H1 (cell line): ENCODE measurements at regions not wholly inside any gene's neighbourhood (a gene's known extent, or its start where the extent isn't known, plus 50 kb on each side); places are given as distances from the start of the nearest gene placed in this dataset.

Experiments used
- CTCF ChIA-PET: fragments of 300-600 bp; sonication (Branson Sonifier 250); formaldehyde crosslinking; loops from one replicate; lab custom pipeline; 2021; ENCODE audit not compliant: partially characterized antibody; lab: Charles Lee
- POLR2A ChIA-PET: fragments of 300-600 bp; sonication (Branson Sonifier 250); formaldehyde crosslinking; loops from one replicate; lab custom pipeline; 2021; ENCODE audit warnings: inconsistent platforms; ENCODE audit not compliant: partially characterized antibody; lab: Charles Lee
- DNase-seq, 2 experiments: peaks; one replicate each; pipeline versions ENCODE4 v3.0.0 to v3.0.0-alpha.2; 2010 to 2022; ENCODE audit warnings: low spot score in 2 of 2, low read depth in 1 of 2, mixed read lengths in 1 of 2
- FAIRE-seq: peaks from 2 replicates; lab custom pipeline; 2011; peaks lifted over from hg19 to GRCh38; lab: Jason Lieb, UNC
- H2AFZ ChIP-seq: 2 replicates; pipeline ENCODE4 v1.8.1; 2012; ENCODE audit warnings: low read length, inconsistent platforms
- H2AK5ac ChIP-seq: 2 replicates; pipeline ENCODE4 v1.6.1; 2013; ENCODE audit warnings: low read depth, low read length
- H2BK120ac ChIP-seq: replicated peaks from 2 replicates; pipeline ENCODE3; 2013; ENCODE audit warnings: low read depth, low read length, inconsistent platforms
- H2BK12ac ChIP-seq: 2 replicates; pipeline ENCODE4 v1.6.1; 2013; ENCODE audit warnings: low read depth, low read length
- H2BK15ac ChIP-seq: 2 replicates; pipeline ENCODE4 v1.6.1; 2013; ENCODE audit warnings: low read length
- H2BK20ac ChIP-seq: 2 replicates; pipeline ENCODE4 v1.6.1; 2013; ENCODE audit warnings: low read length
- H2BK5ac ChIP-seq: 2 replicates; pipeline ENCODE4 v1.6.1; 2013; ENCODE audit warnings: low read depth, low read length
- H3K14ac ChIP-seq: 2 replicates; pipeline ENCODE4 v1.6.1; 2013; ENCODE audit warnings: inconsistent platforms; ENCODE audit not compliant: insufficient read length
- H3K18ac ChIP-seq: 2 replicates; pipeline ENCODE4 v1.6.1; 2013; ENCODE audit warnings: low read length; ENCODE audit errors: extremely low read depth
- H3K23ac ChIP-seq: 2 replicates; pipeline ENCODE4 v1.6.1; 2013; ENCODE audit warnings: inconsistent platforms; ENCODE audit not compliant: insufficient read length
- H3K23me2 ChIP-seq: 2 replicates; pipeline ENCODE4 v1.6.1; 2013; ENCODE audit warnings: low read depth, low read length
- H3K27ac ChIP-seq: 2 replicates; pipeline ENCODE4 v1.6.1; 2011; ENCODE audit warnings: low read depth, low read length, inconsistent platforms
- H3K27me3 ChIP-seq, 4 experiments: replicated peaks in 1 of 4; 1 replicate in 1 of 4; 2 replicates in 3 of 4; pipeline versions ENCODE4 v1.6.1 to v1.8.1; 2011 to 2013; ENCODE audit warnings: low read length in 3 of 4, mild to moderate bottlenecking in 3 of 4, inconsistent platforms in 2 of 4, mixed read lengths in 2 of 4, moderate library complexity in 1 of 4; ENCODE audit not compliant: control insufficient read depth in 3 of 4, insufficient read depth in 3 of 4; ENCODE audit errors: extremely low read depth in 1 of 4
- H3K36me3 ChIP-seq, 4 experiments: 2 replicates each; pipeline versions ENCODE4 v1.6.1 to v1.8.1; 2011 to 2013; ENCODE audit warnings: mild to moderate bottlenecking in 4 of 4, low read length in 3 of 4, moderate library complexity in 2 of 4, control low read depth in 1 of 4, inconsistent platforms in 1 of 4; ENCODE audit not compliant: insufficient read depth in 4 of 4, control insufficient read depth in 2 of 4
- H3K4ac ChIP-seq: replicated peaks from 2 replicates; pipeline ENCODE3; 2013; ENCODE audit warnings: low read length, low read depth, mixed read lengths, inconsistent platforms; ENCODE audit not compliant: insufficient read length
- H3K4me1 ChIP-seq, 4 experiments: replicated peaks in 1 of 4; 1 replicate in 1 of 4; 2 replicates in 3 of 4; pipeline versions ENCODE4 v1.6.1 to v1.8.1; 2011 to 2013; ENCODE audit warnings: low read length in 3 of 4, inconsistent platforms in 2 of 4, mixed read lengths in 1 of 4; ENCODE audit not compliant: insufficient read depth in 4 of 4, control insufficient read depth in 3 of 4
- H3K4me2 ChIP-seq, 2 experiments: 2 replicates each; pipeline versions ENCODE4 v1.6.1 to v1.8.1; 2011 to 2013; ENCODE audit warnings: low read depth in 2 of 2, low read length in 2 of 2, control low read depth in 1 of 2, inconsistent platforms in 1 of 2, mild to moderate bottlenecking in 1 of 2; ENCODE audit not compliant: insufficient read depth in 1 of 2
- H3K4me3 ChIP-seq, 4 experiments: fragments of 200-600, 300-600 bp in 1 of 4; sonication (generic), shearing (Covaris generic), sonication (Bioruptor Twin) in 1 of 4; 2 replicates each; pipeline versions ENCODE4 v1.5.1 to v1.8.1; 2011 to 2016; ENCODE audit warnings: low read length in 4 of 4, low read depth in 3 of 4, control low read depth in 2 of 4, inconsistent platforms in 2 of 4, mild to moderate bottlenecking in 2 of 4, mixed read lengths in 1 of 4, moderate library complexity in 1 of 4; ENCODE audit not compliant: insufficient read depth in 2 of 4; ENCODE audit errors: extremely low read depth in 1 of 4
- H3K56ac ChIP-seq: replicated peaks from 2 replicates; pipeline ENCODE3; 2013; ENCODE audit warnings: low read depth, mild to moderate bottlenecking, mixed read lengths, low read length, inconsistent platforms; ENCODE audit not compliant: insufficient read length
- H3K79me1 ChIP-seq: 2 replicates; pipeline ENCODE4 v1.6.1; 2013; ENCODE audit warnings: low read depth, low read length, control low read depth
- H3K79me2 ChIP-seq, 2 experiments: 2 replicates each; pipeline versions ENCODE4 v1.6.1 to v1.8.1; 2012 to 2013; ENCODE audit warnings: low read length in 2 of 2, mild to moderate bottlenecking in 2 of 2, inconsistent platforms in 1 of 2; ENCODE audit not compliant: insufficient read depth in 2 of 2, control insufficient read depth in 1 of 2
- H3K9ac ChIP-seq, 4 experiments: replicated peaks in 1 of 4; 1 replicate in 1 of 4; 2 replicates in 3 of 4; pipeline versions ENCODE4 v1.6.1 to v1.8.1; 2011 to 2013; ENCODE audit warnings: low read depth in 3 of 4, low read length in 3 of 4, control low read depth in 2 of 4, mild to moderate bottlenecking in 2 of 4, moderate library complexity in 2 of 4, inconsistent platforms in 1 of 4; ENCODE audit errors: extremely low read depth in 1 of 4
- H3K9me3 ChIP-seq, 2 experiments: 2 replicates each; pipeline versions ENCODE4 v1.6.1 to v1.8.1; 2012 to 2013; ENCODE audit warnings: mild to moderate bottlenecking in 2 of 2, moderate library complexity in 2 of 2, control low read depth in 1 of 2, inconsistent platforms in 1 of 2, low read depth in 1 of 2, low read length in 1 of 2, mixed read lengths in 1 of 2; ENCODE audit not compliant: insufficient read depth in 2 of 2
- H4K20me1 ChIP-seq, 2 experiments: replicated peaks in 1 of 2; 2 replicates each; pipeline versions ENCODE3 to v1.8.1; 2011 to 2013; ENCODE audit warnings: inconsistent platforms in 2 of 2, low read length in 2 of 2, mild to moderate bottlenecking in 1 of 2; ENCODE audit not compliant: insufficient read depth in 2 of 2, control insufficient read depth in 1 of 2
- H4K5ac ChIP-seq: 2 replicates; pipeline ENCODE4 v1.6.1; 2013; ENCODE audit warnings: low read length, low read depth, mixed read lengths, inconsistent platforms; ENCODE audit not compliant: insufficient read length
- H4K8ac ChIP-seq: 2 replicates; pipeline ENCODE4 v1.8.0; 2013; ENCODE audit warnings: mild to moderate bottlenecking, moderate library complexity, low read length, inconsistent platforms; ENCODE audit not compliant: insufficient read depth; ENCODE audit errors: extremely low read depth
- H4K91ac ChIP-seq: replicated peaks from 2 replicates; pipeline ENCODE3; 2013; ENCODE audit warnings: low read length, mixed read lengths, inconsistent platforms; ENCODE audit not compliant: insufficient read length
- CBX5 ChIP-seq: fragments of 300-800, 300-1000 bp; sonication (generic); IDR thresholded peaks from 2 replicates; pipeline ENCODE4 v1.7.1; 2016; ENCODE audit warnings: antibody characterized with exemption, low read length, low read depth
- CBX8 ChIP-seq: fragments of 300-800, 300-1000 bp; sonication (generic); IDR thresholded peaks from 2 replicates; pipeline ENCODE4 v1.7.1; 2016; ENCODE audit warnings: low read depth, low read length, borderline replicate concordance
- CEBPB ChIP-seq: IDR thresholded peaks from 2 replicates; pipeline ENCODE4 v1.6.1; 2012; ENCODE audit warnings: low read depth, low read length
- RBBP5 ChIP-seq: IDR thresholded peaks from 2 replicates; pipeline ENCODE4 v1.7.1; 2012; ENCODE audit warnings: low read depth, mild to moderate bottlenecking, inconsistent platforms, low read length, moderate library complexity, borderline replicate concordance
- SIN3A ChIP-seq, 2 experiments: IDR thresholded peaks in 1 of 2; conservative IDR thresholded peaks in 1 of 2; 2 replicates each; pipeline ENCODE4 v1.6.1; 2011 to 2012; ENCODE audit warnings: low read length in 2 of 2, improper control_type of control experiment in 1 of 2, low read depth in 1 of 2, mild to moderate bottlenecking in 1 of 2
- SP2 ChIP-seq: IDR thresholded peaks from 2 replicates; pipeline ENCODE4 v1.6.1; 2012; ENCODE audit warnings: mild to moderate bottlenecking, low read length, inconsistent platforms
- SP4 ChIP-seq: IDR thresholded peaks from 2 replicates; pipeline ENCODE4 v1.6.1; 2012; ENCODE audit warnings: low read length, inconsistent platforms
- ZNF274 ChIP-seq: IDR thresholded peaks from 2 replicates; pipeline ENCODE4 v1.7.0; 2012; ENCODE audit warnings: low read length, borderline replicate concordance; ENCODE audit errors: extremely low read depth
- WGBS, 2 experiments: shearing (Covaris generic) in 1 of 2; methylation state at CpG; one replicate each; pipeline versions ENCODE4 v1.1.6 to v1.1.7; 2013 to 2015; ENCODE audit warnings: low lambda C conversion rate in 2 of 2, mixed read lengths in 2 of 2, inconsistent platforms in 1 of 2, low coverage in 1 of 2, missing lambda C conversion rate in 1 of 2; ENCODE audit not compliant: insufficient replicate concordance in 2 of 2, insufficient coverage in 1 of 2, insufficient read length in 1 of 2; ENCODE audit errors: extremely low coverage in 1 of 2, missing lambda C conversion rate in 1 of 2; 5-methylcytosine and 5-hydroxymethylcytosine counted together
- TF ChIP-seq, protein P1 (sequence below): IDR thresholded peaks from 2 replicates; pipeline ENCODE4 v1.6.1; 2011; ENCODE audit warnings: low read length, improper control_type of control experiment

DNA sequence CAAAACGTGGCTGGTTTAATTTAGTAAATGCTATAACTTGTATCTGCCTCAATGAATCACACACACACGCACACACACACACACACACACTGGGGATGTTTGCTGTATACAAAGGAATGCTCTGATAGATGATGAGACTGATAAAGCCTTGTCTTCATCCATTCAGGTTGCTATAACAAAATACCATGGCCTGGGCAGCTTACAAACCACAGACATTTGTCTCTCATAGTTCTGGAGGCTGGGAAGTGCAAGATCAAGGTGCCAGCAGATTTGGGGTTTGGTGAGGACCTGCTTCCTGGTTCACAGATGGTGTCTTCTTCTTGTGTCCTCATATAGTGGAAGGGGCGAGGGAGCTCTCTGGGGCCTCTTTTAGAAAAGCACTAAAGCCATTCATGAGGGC, 149.5 kb upstream of the HDAC4 start:
- WGBS, 2 experiments, result 39% methylated on average over 3 of the region's 3 CpGs; no CpG with 5 or more reads in 1 of the 2 experiments

More for the DNA sequence above, 149.5 kb upstream of the HDAC4 start:
- H3K9ac ChIP-seq, result no peak overlapping the region
- no peaks in the 10 kb centered on the region for H4K20me1 ChIP-seq
- H4K91ac ChIP-seq, result no peak overlapping the region
- H3K36me3 ChIP-seq, result no peaks in the 10 kb centered on the region
- no peaks in the 10 kb centered on the region for H3K79me1 ChIP-seq
- no peaks in the 10 kb centered on the region for H3K9me3 ChIP-seq
- H2AK5ac ChIP-seq, result no peak overlapping the region
- H2BK15ac ChIP-seq, result no peak overlapping the region
- ChIA-PET CTCF (no interaction called here), POLR2A (no interaction called here)
- no peak for FAIRE-seq
- H3K56ac ChIP-seq, result no peak overlapping the region
- no peak overlapping the region for H3K23ac ChIP-seq
- H3K14ac ChIP-seq, result no peak overlapping the region
- TF ChIP-seq, protein P1, sequence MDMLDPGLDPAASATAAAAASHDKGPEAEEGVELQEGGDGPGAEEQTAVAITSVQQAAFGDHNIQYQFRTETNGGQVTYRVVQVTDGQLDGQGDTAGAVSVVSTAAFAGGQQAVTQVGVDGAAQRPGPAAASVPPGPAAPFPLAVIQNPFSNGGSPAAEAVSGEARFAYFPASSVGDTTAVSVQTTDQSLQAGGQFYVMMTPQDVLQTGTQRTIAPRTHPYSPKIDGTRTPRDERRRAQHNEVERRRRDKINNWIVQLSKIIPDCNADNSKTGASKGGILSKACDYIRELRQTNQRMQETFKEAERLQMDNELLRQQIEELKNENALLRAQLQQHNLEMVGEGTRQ, result no peak
- TF ChIP-seq SIN3A (conservative IDR thresholded peaks at IDR 0.05 in 1 of 2, IDR thresholded peaks at IDR 0.05 in 1 of 2; ENCODE audit: low read depth in 1 of 2, low read length in 2 of 2), result no peak
- no peak for TF ChIP-seq ZNF274
- TF ChIP-seq CBX5, result no peak
- no peak for TF ChIP-seq CEBPB
- TF ChIP-seq RBBP5, result no peak
- TF ChIP-seq SP4, result no peak
- TF ChIP-seq CBX8, result no peak
- no peak for TF ChIP-seq SP2
- 0 out of 2 replicates have a peak, but pooled peaks cover 2% of the 10 kb centered on the region for H3K23me2 ChIP-seq
- no peak overlapping the region for H3K4me2 ChIP-seq
- no peak overlapping the region for H3K4me3 ChIP-seq
- H2BK12ac ChIP-seq, result no peak overlapping the region
- no peaks in the 10 kb centered on the region for H3K79me2 ChIP-seq
- no peak overlapping the region for H3K4ac ChIP-seq
- DNase-seq, result no peak
- H2BK120ac ChIP-seq, result no peak overlapping the region
- no peak overlapping the region for H2AFZ ChIP-seq
- H4K5ac ChIP-seq, result no peak overlapping the region
- no peak overlapping the region for H4K8ac ChIP-seq
- no peak overlapping the region for H2BK20ac ChIP-seq
- H3K27ac ChIP-seq, result no peak overlapping the region
- no peaks in the 10 kb centered on the region for H3K4me1 ChIP-seq
- no peak overlapping the region for H2BK5ac ChIP-seq
- H3K27me3 ChIP-seq, result no peaks in the 10 kb centered on the region; a peak in 1 of 7 replicates
- no peak overlapping the region for H3K18ac ChIP-seq
